AG10803 (cell line): ENCODE measurements at regions not wholly inside any gene's neighbourhood (a gene's known extent, or its start where the extent isn't known, plus 50 kb on each side); places are given as distances from the start of the nearest gene placed in this dataset.

Source experiments
- DNase-seq: peaks from one replicate; pipeline ENCODE4 v3.0.0; 2010; ENCODE audit warnings: low read depth
- H3K4me3 ChIP-seq: 2 replicates; pipeline ENCODE4 v1.5.1; 2011; ENCODE audit warnings: mild to moderate bottlenecking, low read length, control low read depth
- TF ChIP-seq, protein P1 (sequence below): conservative IDR thresholded peaks from 2 replicates; pipeline ENCODE4 v1.5.1; 2011; ENCODE audit warnings: mild to moderate bottlenecking, low read length, control low read depth, inconsistent platforms

DNA sequence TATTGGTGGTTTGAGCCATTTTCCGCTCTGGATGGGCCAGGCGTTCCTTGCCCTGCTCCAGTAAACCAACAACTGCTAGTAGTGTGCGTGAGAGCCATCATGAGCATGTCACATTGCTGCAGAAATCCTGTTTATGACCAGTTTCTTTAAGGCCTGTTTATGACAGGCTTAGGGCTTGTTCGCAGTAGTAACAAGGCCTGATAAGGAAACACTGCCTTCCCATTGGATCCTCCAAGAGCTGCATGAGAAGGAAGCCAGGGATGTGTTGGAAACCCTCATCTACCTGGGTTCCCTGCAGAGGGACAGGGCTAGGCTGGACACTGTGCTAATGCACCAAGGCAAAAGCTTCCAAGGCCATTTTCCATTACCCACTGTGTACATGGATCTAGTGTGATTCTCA lies 153.9 kb downstream of the ZNF518B start:
- no peak for DNase-seq
- no peak overlapping the region for H3K4me3 ChIP-seq
- TF ChIP-seq, protein P1, sequence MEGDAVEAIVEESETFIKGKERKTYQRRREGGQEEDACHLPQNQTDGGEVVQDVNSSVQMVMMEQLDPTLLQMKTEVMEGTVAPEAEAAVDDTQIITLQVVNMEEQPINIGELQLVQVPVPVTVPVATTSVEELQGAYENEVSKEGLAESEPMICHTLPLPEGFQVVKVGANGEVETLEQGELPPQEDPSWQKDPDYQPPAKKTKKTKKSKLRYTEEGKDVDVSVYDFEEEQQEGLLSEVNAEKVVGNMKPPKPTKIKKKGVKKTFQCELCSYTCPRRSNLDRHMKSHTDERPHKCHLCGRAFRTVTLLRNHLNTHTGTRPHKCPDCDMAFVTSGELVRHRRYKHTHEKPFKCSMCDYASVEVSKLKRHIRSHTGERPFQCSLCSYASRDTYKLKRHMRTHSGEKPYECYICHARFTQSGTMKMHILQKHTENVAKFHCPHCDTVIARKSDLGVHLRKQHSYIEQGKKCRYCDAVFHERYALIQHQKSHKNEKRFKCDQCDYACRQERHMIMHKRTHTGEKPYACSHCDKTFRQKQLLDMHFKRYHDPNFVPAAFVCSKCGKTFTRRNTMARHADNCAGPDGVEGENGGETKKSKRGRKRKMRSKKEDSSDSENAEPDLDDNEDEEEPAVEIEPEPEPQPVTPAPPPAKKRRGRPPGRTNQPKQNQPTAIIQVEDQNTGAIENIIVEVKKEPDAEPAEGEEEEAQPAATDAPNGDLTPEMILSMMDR = no peak

DNA sequence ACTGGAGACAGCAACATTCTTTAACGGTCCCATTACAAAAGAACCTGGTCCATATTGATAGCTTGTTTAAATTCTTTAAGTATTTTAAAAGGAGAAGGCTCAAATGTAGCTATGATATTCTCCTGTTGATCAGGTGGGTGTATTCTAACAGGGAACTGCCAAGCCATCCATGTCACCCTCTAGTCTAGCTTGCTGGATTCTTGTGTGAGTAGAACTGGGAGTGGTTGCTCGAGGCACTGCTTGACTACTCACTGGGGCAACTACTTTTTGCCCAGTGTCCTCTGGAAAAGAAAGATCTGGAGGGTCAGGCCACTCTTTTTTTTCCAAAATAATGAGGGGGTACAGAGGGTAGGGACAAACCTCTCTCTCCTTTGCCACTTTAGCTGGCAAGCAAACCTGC lies 155.1 kb downstream of the ZNF518B start:
- TF ChIP-seq, protein P1 = no peak
- H3K4me3 ChIP-seq = no peak overlapping the region
- DNase-seq = no peak

DNA sequence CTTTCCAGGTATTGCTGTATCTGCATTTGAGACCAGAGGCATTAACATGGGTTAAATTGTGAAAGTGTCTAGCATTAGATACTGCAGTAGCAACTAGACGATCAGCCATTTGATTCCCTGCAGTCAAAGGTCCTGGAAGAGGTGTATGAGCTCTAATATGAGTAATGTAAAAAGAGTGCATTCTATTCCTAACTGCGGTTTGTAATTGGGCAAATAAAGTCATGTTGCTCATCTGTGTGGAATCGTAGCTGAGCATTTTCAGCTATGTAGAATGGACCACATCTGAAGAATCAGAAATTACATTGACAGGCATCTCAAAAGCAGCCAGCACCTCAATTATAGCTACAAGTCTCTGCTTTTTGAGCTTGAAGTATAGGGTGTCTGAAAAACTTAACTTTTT lies 157.6 kb downstream of the ZNF518B start:
- TF ChIP-seq, protein P1 = no peak
- no peak overlapping the region for H3K4me3 ChIP-seq
- DNase-seq = peak; percentile 87

DNA sequence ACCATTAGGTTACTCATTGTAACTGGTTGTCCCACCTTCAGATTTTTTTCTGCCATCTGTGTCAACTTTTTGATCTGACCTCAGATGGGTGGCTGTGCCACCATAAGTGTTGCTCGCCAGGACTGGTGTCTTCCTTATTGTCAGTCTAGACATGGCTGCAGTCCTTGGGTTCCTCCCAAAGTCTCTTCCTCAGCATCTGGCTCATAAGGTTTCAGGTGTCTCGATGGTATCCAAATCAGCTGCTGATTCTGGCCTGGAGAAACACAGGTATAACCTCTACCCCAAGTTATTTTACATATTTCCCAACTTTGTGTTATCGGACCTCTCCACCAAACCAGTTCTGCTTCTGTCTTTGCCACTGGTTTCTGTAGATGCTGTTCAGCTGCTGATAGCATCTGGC lies 158.5 kb downstream of the ZNF518B start:
- TF ChIP-seq, protein P1 = no peak
- no peak overlapping the region for H3K4me3 ChIP-seq
- no peak for DNase-seq

DNA sequence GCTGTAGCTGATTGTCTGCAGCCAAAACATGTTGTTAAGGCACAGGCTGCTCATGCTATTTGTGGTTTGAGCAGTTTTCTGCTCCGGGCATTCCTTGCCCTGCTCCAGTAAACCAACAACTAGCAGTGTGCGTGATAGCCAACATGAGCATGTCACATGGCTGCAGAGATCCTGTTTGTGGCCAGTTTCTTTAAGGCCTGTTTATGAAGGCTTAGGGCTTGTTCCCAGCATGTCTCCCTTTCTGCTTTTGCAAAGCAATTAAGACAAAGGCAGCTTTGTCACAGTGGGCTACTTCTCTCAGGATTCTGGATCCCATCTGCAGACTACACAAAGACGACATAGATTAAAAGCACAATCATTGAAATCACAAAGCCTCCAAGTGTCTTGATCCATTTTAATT lies 160.5 kb downstream of the ZNF518B start:
- TF ChIP-seq, protein P1 = no peak
- no peak overlapping the region for H3K4me3 ChIP-seq
- peak; percentile 92 for DNase-seq

DNA sequence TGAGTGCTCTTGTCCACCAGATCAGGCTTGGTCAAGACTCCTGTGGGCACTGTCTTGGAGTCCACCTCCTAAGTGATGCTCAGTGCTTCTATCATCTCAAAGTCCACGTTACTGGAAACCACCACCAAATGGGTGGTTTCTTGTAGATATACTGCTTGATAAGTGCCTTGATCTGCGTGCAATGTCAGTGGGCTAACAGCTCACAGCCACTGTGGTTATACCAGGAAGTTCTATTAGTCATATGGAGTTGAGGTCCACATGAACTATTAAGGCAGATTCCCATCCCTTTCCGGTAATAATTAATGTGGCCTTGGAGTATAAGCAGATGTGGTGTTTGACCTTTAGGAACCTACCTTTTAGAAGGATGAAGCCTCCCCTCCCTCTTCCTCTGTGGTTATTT lies 161.9 kb downstream of the ZNF518B start:
- TF ChIP-seq, protein P1 = no peak
- no peak overlapping the region for H3K4me3 ChIP-seq
- no peak for DNase-seq

DNA sequence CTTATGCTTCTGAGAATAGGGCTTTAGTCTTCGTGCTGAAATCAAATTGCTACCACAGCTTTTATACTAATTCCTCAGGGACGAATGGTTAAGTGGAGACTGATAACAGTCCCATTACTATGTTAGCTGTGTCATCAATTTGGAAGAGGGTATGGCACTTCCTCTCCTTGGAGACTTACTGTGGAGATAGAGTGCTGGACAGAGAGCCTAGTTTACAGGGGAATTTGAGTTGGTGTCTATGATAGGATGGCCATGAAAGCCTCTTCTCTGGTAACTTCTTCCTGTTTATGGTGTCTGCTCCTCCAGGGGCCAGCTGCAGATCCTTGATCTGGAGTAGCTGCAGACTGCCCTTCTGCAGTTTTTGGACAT lies 167.7 kb downstream of the ZNF518B start:
- H3K4me3 ChIP-seq = no peak overlapping the region
- TF ChIP-seq, protein P1 = no peak
- no peak for DNase-seq
